GM19025 (cell line): ENCODE measurements at regions not wholly inside any gene's neighbourhood (a gene's known extent, or its start where the extent isn't known, plus 50 kb on each side); places are given as distances from the start of the nearest gene placed in this dataset.

ENCODE experiments used
- ATAC-seq: cut with Tn5 transposase; IDR thresholded peaks from one replicate; pipeline ENCODE4 v1.9.1; 2021; ENCODE audit warnings: mild to moderate bottlenecking, low read depth, moderate library complexity; ENCODE audit not compliant: unreplicated experiment

DNA sequence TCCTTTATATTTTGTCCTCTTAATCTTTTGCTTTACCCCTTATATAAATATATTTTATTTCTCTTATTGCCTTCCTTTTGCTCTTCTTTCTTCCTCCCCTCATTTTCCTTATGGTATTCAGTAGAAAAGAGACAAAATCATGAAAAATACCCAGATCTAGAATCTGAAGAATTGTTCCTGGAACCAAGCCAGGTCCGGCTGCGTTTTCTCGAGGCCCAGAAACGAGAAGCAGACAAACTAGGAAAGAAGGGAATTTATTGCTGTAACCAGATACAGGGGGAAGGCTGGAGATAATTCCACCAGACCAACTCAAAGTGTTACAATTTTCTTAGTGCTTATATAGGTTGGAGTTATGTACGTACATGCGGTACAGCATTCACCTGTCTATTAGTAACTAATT, 328.7 kb downstream of the GABRG1 start:
- ATAC-seq = no peak

DNA sequence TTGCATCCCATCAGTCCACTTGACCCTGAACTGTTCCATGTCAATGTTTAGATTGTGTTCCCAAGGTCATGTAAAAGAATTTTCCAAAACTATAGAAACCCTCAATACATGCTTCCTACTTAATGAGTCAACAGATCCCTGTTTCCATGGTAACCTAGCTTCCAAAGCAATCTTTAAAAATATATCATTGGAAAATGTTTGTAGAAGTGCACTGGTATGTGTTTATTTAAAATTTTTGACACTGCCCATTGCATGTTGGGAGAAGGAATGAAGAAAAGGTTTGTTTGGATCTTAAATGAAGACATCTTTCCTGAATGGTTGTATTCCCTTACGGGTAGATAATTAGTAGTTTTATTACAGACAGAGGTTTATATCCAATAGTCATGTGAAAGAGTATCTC, 345.3 kb downstream of the GABRG1 start:
- ATAC-seq = no peak

DNA sequence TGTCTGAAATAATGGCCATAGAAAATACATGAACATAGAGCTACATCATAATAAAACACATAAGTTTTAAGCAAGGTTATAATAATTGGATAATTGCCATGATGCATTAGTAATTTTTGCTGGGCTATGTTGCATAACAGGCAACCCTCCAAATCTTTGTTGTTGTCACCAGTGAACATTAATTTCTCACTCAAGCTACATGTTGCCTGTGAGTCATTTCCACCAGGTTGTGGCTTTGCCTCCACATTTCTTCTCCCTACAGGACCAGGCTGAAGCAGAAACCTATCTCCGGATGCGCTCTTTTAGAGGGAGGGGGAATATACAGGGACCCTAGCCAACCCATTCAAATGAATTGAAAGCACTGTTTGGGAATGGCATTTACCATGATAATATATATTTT, 347.7 kb downstream of the GABRG1 start:
- ATAC-seq = no peak

DNA sequence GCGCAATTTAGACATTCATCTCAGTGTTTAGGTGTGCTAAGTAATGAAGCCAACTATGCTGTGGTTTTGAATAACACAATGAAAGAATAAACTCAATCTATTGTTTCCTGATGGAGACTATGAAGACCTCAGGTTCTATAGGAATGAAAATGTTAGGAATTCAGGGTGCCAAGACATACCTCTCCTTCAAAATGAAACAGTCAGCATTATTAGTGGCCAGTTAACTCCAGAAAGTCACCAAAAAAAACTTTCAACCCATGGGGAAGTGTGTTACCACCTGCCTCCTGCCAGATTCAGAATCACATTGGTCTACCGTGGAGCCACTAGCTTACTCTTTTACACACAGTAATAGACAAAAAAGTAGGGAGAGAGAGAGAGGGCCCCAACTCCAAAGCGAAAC, 352.9 kb downstream of the GABRG1 start:
- ATAC-seq = no peak

DNA sequence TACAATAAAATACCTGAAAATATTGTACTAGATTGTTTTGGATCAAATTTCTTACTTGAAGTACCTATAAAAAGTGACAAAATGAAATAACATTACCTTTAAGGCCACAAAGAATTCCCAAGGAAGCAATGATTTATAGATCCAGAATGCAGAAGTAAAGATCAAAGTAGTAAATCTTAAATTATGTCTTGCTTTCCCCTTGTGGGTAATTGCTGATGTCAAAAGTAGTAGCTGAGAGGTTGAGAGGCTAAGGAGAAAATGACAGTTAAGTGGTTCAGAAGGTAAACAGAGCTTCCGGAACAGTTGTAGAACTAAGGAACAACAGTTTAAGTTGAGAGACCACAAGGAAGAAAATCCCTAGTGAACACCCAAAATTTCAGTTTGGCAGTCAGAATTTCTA, 358.3 kb downstream of the GABRG1 start:
- no peak for ATAC-seq

DNA sequence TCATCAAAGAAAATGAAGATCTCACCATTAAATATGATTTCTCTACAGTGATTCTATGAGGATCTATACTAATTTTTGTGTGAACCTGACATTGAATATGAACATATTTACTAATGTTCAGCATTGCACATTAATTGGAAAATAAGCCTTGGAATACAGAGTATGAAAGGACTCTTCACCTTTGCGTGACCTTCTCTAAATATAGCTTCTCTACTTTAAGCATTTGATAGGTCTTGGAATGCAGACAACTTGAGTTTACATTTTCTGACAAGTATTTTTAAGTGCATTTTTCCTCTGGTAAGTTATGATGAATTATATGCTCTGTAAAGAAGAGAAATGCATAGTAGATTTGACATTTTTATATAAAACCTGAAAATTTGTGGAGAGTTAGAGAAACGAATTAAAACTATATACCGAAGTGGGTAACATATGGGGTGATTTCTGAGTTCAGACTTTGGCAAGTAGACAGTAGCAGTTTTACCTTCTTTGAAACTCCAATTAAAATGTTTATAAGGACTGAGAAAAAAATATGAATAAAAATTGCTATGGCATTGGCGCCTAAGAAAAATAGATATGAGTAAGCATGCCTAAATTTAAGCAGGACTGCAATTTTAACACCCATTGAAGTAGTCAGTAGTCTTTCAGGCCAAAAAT, 371.9 kb downstream of the GABRG1 start:
- no peak for ATAC-seq

DNA sequence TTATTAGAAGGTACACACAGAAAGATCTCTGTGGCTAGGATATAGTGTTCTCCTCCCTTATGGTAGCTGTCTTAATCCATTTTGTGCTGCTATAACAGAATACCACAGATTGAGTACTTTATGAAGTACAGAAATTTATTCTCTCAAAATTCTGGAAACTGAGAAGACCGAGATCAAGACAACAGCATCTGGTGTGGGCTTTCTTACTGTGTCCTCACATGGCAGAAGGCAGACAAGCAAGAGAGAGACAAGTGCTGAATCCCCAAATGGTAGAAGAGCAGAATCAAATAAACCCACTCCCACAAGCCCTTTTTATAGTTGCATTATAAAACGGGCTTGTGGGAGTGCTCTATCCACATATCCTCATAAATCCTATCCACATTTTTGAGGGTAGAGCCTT, 373.1 kb downstream of the GABRG1 start:
- no peak for ATAC-seq

DNA sequence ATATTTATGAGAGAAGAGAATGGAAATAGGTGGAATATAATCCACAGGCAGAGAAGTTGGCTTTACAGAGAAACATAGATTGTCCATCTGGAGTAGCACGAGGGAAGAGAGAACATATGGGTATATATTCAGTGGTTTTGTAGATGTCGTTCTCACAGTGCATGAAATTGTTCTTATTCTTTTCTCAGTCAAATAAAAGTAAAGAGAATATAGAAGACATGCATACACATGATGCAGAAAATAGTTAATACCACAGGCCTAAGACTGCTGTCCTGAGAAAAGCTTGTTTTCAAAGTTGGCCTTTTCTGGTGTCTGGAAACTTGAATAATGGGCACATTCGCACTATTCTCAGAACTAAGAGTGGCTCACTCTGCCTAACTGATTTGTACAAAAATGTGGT, 378.1 kb downstream of the GABRG1 start:
- ATAC-seq = no peak

DNA sequence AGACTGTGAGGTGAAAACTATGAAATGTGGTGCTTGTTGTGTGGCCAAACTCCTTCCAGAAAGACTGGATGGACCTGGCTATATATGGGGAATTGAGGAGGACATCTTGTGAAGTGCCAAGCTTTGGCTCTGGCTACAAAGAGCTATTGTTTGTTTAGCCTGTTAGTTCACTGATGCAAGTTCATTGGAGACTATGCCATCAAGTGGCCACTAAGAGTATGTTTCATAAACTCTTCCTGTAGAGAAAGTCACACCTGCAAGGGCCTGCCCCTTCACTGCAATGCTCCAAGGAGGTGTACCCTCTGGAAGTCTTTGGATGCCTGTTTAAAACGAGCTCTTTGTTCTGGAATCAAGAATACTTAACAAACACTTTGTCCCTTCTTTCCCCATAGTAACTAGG, 382.0 kb downstream of the GABRG1 start:
- no peak for ATAC-seq

DNA sequence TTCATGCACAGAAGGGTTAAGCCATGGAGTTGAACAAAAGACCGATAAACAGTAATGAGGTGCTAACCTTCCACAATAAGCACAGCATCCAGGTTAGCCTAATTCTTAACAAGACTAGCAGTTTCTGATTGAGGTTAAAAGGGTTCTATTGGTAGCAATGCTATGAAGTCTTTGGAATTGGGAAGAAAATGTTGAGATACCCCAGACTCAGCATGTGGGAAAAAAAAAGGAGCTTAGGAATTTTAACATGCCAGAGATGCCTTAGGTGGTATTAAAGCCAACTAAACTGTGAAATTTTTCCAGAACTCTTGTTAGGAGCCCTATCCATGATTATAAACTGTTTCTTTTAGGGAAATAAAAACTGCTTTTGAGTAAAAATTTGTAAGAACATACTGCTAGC, 391.7 kb downstream of the GABRG1 start:
- no peak for ATAC-seq

DNA sequence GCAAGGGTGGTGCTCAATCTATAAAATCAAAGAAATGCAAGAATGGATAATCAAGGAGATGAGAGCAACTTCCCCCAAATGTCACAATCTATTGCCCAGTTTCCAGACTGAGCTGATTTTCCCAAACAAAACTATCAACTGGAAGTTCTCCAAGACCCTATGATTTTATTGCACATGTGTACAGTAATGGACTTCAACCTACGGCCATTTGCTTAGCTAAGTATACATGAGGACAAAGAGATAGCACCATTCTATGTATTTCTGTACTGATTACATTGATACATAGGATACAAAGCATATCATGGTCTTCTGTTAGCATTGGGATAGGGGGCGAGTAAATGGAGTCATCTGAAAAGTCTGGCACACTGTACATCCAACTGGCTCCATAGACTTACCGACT, 407.8 kb downstream of the GABRG1 start:
- ATAC-seq = no peak

DNA sequence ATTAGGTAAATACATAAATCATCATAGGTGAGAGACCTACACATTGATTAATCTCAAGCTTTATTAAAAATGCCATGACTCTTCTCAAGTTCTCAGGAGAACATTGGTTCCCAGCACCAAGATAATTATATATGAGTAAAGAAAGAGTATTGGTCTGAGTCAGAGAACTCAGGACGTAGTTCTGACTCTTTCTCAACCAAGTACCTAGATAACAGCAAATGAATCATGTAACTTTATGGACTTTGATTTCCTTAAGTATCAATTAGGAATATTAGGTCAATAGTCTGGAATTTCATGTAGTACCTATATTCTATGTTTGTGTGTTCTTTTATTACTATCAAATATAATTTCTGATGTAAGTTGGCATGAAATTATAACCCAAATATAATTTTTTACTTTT, 409.9 kb downstream of the GABRG1 start:
- no peak for ATAC-seq

DNA sequence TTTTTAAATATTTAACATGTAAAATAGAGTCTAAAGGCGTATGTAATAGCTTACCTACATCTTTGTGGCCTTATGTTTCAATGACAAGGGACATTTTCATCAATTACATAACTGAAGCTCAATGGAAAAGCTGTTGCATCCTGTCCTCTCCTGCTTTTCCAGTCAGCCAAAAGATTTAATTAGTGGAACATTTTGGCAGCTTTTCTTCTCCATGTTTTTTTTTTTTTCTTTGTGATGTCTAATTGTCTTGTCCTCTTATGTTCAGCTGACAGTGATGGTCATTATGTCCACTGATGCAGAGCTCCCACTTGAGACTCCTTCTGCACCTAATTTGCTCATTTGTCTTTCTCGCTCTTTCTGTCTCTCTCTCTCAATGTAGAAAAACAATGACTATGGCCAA, 422.2 kb downstream of the GABRG1 start:
- ATAC-seq = no peak

DNA sequence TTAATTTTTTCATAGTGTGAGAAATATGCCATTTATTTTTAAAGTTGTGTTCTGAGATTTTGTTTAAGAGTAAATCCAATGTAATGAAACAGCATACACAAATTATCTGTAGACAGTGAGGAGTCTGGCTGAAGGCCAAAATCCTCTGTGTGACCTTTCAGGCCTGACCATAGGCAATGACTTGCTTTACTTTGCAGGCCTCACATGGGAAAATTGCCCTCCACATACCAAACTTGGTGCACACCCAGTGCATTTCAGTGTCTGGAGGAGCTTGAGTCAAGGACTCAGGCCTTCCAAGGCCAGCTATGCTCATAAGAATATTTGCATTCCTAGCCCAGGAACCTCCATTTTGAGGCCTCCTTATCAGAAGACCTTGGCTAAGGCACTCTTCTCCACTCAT, 430.1 kb downstream of the GABRG1 start:
- ATAC-seq = no peak

DNA sequence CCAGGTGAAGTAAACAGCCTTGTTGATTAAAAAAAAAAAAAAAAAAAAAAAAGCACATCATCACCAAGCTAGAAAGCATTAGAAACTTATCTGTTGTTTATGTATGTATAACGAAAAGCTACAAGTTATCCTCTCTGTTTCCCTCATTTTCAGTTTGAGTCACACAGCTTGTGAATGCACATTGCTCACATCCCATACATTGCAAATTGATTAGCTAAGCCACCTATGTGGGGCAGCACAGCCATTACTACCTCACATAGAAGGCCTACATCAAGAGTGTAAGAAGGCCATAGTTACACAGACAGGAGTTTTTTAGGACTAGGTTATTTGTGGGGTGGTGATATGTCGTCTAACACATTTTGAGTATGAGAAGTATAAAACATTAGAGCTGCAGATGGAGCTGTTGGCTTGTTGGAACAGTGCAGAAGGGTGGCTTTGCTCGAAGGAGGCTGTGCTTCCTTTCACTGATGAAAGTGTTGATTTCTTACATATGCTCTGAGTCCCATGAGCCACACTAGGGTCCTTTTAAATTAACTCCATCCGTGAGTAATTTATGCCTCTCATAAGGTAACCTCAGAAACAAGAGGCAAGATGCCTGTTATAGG, 431.6 kb downstream of the GABRG1 start:
- no peak for ATAC-seq

DNA sequence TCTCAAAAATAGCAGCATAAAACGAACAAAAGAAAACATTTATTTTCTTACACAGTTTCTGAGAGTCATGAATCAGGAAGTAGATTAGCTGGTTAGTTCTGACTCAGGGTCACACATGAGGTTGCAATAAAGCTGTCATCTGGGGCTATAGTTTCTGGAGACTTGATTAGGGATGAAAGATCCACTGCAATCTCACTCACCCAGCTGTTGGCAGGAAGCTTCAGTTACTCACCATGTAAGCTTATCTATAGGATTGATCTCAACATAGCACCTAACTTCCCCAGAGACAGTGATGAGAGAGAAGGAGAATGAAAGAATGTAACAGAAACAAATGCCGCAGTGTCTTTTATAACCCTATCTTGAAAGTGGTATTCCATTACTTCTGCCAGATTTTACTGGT, 435.5 kb downstream of the GABRG1 start:
- no peak for ATAC-seq

DNA sequence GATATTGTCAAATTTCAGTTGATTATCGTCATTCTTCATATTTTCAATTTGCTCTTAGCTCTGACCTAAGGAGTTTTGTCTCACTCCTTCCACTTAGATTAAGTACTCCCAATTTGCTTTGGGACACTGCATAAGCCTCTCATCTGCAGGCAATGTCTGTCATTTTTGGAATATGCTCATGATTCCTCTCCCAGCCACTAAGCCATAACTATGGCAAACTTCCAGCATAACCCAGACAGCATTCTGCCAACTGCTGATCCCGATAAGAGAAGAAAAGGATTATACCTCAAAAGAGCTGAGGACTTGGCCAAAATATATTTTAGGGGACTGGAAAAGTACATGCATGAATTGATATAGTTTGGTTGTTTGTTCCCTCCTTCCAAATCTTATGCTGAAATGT, 444.4 kb downstream of the GABRG1 start:
- no peak for ATAC-seq

DNA sequence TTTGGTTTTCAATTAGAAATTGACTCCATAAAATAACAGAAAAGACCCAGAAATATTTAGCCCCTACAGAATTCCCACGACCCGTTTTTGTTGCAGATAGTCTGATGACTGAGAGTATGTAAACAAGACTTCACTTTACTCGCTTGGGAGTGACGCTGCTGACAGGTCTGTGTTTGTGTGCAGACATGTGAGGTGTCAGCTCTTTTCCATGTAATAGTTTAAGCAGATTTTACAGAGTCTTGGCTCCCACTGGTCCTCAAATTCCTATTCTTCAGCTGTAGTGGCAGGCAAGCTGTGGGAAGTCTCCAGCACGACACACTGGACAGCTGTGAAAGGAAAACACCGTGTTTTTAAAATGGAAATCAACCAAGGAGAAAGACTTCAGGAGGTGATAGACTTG, 455.7 kb downstream of the GABRG1 start:
- ATAC-seq = no peak

DNA sequence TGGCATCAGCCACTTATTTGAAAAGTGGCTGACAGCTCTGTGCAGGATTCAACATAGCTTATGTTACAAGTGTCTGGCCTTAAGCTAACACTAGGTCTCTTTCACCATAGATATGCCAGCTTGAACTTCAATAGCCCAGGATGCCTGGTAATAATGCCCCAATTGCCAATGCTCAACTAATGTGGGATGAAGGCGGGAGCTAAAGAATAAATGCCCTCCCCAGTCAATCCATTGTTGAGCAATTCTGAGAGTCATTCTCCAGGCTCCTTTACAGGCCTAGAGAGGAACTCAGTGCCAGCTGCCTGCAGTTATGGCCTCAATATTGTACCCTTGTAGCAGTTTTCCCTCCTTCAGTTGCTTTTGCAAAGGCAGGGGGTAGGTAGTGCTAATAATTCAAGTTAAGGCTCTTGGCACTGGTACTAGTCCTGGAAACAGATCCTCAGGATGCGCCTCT, 460.2 kb downstream of the GABRG1 start:
- no peak for ATAC-seq

DNA sequence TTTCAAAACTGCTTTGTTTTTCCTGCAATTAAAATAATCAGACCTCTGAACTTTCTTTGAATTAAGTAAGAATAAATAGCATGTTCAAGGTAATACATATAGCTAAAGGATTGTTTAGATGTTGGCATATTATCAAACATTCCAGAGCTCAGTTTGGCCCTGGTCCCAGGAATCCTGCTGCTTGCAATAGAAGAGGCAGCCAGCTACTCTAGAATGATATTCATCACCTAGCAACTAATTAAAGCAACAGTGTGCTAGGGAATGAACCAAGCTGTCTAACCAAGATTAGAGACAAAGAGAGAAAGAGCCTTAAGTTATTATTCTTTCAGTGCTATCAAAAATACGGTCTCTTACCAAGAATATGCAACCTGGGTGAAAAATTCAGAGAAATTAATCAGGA, 460.9 kb downstream of the GABRG1 start:
- ATAC-seq = no peak

DNA sequence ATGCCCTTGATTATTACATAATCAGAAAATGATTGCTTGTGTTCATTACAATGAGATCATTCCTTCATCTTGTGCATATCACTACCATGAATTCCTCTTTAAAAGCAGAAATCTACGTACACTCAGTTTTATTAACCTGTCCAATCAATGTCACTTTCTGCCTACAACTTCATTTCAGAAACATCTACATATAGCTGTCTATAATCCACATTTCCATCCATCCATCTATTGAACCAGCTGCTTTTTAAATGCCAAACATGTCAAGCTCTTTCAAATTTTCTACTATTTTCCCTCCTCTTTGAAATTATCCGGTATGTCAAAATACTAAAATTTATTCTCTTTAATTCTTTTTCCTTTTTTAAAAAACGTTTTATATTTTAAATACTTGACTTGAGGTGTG, 462.0 kb downstream of the GABRG1 start:
- ATAC-seq = no peak

DNA sequence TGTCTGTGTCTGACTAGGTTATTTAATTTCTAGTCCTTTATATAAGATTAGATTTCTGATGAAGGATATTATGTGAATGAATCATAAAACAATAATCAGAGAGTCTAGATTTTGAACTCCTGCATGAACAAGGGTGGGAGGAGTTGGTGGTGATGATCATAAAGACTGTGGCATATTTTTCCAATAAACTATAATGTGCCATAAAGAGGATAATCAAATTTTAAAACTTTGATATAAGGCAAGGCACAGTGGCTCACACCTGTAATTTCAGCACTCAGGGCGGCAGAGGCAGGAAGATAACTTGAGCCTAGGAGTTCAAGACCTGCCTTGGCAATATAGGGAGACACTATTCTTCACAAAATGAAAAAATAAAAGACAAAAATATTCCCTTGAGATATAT, 473.3 kb downstream of the GABRG1 start:
- no peak for ATAC-seq

DNA sequence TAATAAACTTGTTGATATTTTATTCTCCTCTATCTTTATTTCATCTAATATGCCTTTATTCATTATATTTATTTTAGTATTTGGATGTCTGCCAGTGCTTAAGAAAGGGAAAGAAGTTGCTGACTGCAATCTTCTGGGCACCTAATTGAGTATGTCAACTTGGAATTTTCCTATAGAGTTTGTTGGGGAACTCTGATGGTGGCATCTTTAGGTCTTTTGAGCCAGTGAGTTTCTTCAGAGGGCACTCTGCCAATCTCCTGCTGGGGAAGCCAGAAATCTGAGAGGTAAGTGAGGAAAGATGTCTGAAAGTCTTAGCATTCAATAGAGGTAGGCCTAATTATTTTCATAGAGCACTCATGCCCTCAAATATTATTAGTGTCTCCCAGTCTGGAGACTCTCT, 475.0 kb downstream of the GABRG1 start:
- no peak for ATAC-seq
